GM23338 (cell line): ENCODE measurements at regions not wholly inside any gene's neighbourhood (a gene's known extent, or its start where the extent isn't known, plus 50 kb on each side); places are given as distances from the start of the nearest gene placed in this dataset.
"Not testable (repeated sequence)": the region's sequence is repeated elsewhere in the genome, so short reads cannot be mapped to it uniquely, and the experiment has no call there.

Experiments
- ATAC-seq: fragments of 200-7000 bp; cut with Tn5 transposase; 3 replicates; pipeline ENCODE4 v1.9.1; 2020
- DNase-seq: peaks from one replicate; pipeline ENCODE4 v3.0.0-alpha.2; 2015; ENCODE audit warnings: low spot score
- H2AFZ ChIP-seq: fragments of 200-600 bp; sonication (generic); 2 replicates; pipeline ENCODE4 v1.8.0; 2016; ENCODE audit warnings: antibody characterized with exemption, mild to moderate bottlenecking, moderate library complexity
- H3F3A ChIP-seq: fragments of 200-600 bp; sonication (generic); replicated peaks from 2 replicates; pipeline ENCODE4 v1.8.0; 2017; ENCODE audit warnings: antibody characterized with exemption, mixed run types, low read depth
- H3K27ac ChIP-seq: fragments of 200-600 bp; sonication (generic); 2 replicates; pipeline ENCODE4 v1.6.1; 2016; ENCODE audit warnings: low read depth
- H3K27me3 ChIP-seq: fragments of 200-600 bp; sonication (generic); 2 replicates; pipeline ENCODE4 v1.8.0; 2016; ENCODE audit warnings: mild to moderate bottlenecking, mixed run types, moderate library complexity; ENCODE audit not compliant: insufficient read depth
- H3K36me3 ChIP-seq: fragments of 200-600 bp; sonication (generic); 2 replicates; pipeline ENCODE4 v1.8.0; 2016; ENCODE audit warnings: mild to moderate bottlenecking; ENCODE audit not compliant: insufficient read depth
- H3K4me1 ChIP-seq: fragments of 200-600 bp; sonication (generic); 2 replicates; pipeline ENCODE4 v1.8.0; 2016; ENCODE audit warnings: mild to moderate bottlenecking, moderate library complexity; ENCODE audit not compliant: insufficient read depth
- H3K4me2 ChIP-seq: fragments of 200-600 bp; sonication (generic); 2 replicates; pipeline ENCODE4 v1.7.1; 2017; ENCODE audit warnings: mixed run types
- H3K4me3 ChIP-seq: fragments of 200-600 bp; sonication (generic); 2 replicates; pipeline ENCODE4 v1.6.1; 2016; ENCODE audit warnings: mixed run types
- H3K79me2 ChIP-seq: fragments of 200-600 bp; sonication (generic); replicated peaks from 2 replicates; pipeline ENCODE4 v1.8.0; 2017; ENCODE audit warnings: mild to moderate bottlenecking; ENCODE audit not compliant: insufficient read depth
- H3K9me2 ChIP-seq: fragments of 200-600 bp; sonication (generic); 2 replicates; pipeline ENCODE4 v1.8.0; 2017; ENCODE audit not compliant: insufficient read depth
- H4K20me1 ChIP-seq: fragments of 200-600 bp; sonication (generic); replicated peaks from 2 replicates; pipeline ENCODE4 v1.8.0; 2017; ENCODE audit warnings: mild to moderate bottlenecking; ENCODE audit not compliant: insufficient read depth
- H3K27ac Mint-ChIP-seq: 2 replicates; pipeline ENCODE4 v1.8.0; 2020; ENCODE audit warnings: inconsistent platforms, mild to moderate bottlenecking, moderate library complexity, mixed read lengths
- H3K27me3 Mint-ChIP-seq: 3 replicates; pipeline ENCODE4 v1.8.0; 2022; ENCODE audit warnings: low read depth, mild to moderate bottlenecking, moderate library complexity, mixed read lengths, inconsistent platforms; ENCODE audit not compliant: insufficient read depth, poor library complexity
- H3K36me3 Mint-ChIP-seq: 3 replicates; pipeline ENCODE4 v1.8.0; 2021; ENCODE audit warnings: low read depth, mild to moderate bottlenecking, inconsistent platforms, moderate library complexity, mixed read lengths
- H3K4me1 Mint-ChIP-seq: 3 replicates; pipeline ENCODE4 v1.8.0; 2020; ENCODE audit warnings: mild to moderate bottlenecking, inconsistent platforms, mixed read lengths
- H3K4me3 Mint-ChIP-seq: 3 replicates; pipeline ENCODE4 v1.8.0; 2021; ENCODE audit warnings: moderate library complexity, mild to moderate bottlenecking, inconsistent platforms, mixed read lengths
- H3K9me3 Mint-ChIP-seq: 3 replicates; pipeline ENCODE4 v1.8.0; 2020; ENCODE audit warnings: moderate library complexity, mild to moderate bottlenecking, inconsistent platforms, mixed read lengths
- CREB1 ChIP-seq: fragments of 250-450 bp; sonication (Bioruptor Pico); IDR thresholded peaks from 2 replicates; pipeline ENCODE4 v1.5.0; 2020; ENCODE audit warnings: low read depth, mild to moderate bottlenecking, moderate library complexity
- ETS1 ChIP-seq: IDR thresholded peaks from 2 replicates; pipeline ENCODE4 v1.6.1; 2016; ENCODE audit warnings: antibody characterized with exemption
- EZH2 ChIP-seq: fragments of 200-600 bp; sonication (generic); IDR thresholded peaks from one replicate; pipeline ENCODE4 v1.8.0; 2017; ENCODE audit warnings: antibody characterized with exemption, mild to moderate bottlenecking, low read depth; ENCODE audit not compliant: unreplicated experiment
- EZH2phosphoT487 ChIP-seq: fragments of 200-600 bp; sonication (generic); IDR thresholded peaks from one replicate; pipeline ENCODE4 v1.8.1; 2018; ENCODE audit warnings: antibody characterized with exemption; ENCODE audit not compliant: unreplicated experiment
- NANOG ChIP-seq: IDR thresholded peaks from 2 replicates; pipeline ENCODE4 v1.6.1; 2016; ENCODE audit warnings: antibody characterized with exemption, borderline replicate concordance
- POLR2AphosphoS5 ChIP-seq: IDR thresholded peaks from 2 replicates; pipeline ENCODE4 v1.6.1; 2016; ENCODE audit warnings: antibody characterized with exemption, low read depth
- STAT1 ChIP-seq: IDR thresholded peaks from one replicate; pipeline ENCODE4 v1.6.1; 2016; ENCODE audit warnings: antibody characterized with exemption; ENCODE audit not compliant: unreplicated experiment
- ZNF114 ChIP-seq: fragments of 250-450 bp; sonication (Bioruptor Pico); IDR thresholded peaks from 2 replicates; pipeline ENCODE4 v1.5.0; 2020; ENCODE audit warnings: mild to moderate bottlenecking, moderate library complexity
- ZNF331 ChIP-seq: fragments of 250-450 bp; sonication (Bioruptor Pico); IDR thresholded peaks from 2 replicates; pipeline ENCODE4 v1.5.0; 2020; ENCODE audit warnings: low read depth, mild to moderate bottlenecking, moderate library complexity
- TF ChIP-seq, protein P1 (sequence below): fragments of 250-450 bp; sonication (Bioruptor Pico); IDR thresholded peaks from 2 replicates; pipeline ENCODE4 v1.5.0; 2020; ENCODE audit warnings: mild to moderate bottlenecking, moderate library complexity

GRCh38 chr13:86633346-86633745 is 834.1 kb upstream of the SLITRK6 start:
- Histone ChIP-seq H3K4me3 (no peak overlapping the region), H4K20me1 (no peaks in the 10 kb centered on the region), H3K4me1 (no peaks in the 10 kb centered on the region), H3K9me2 (no peaks in the 10 kb centered on the region), H3K27me3 (no peaks in the 10 kb centered on the region), H3K27ac (no peak overlapping the region), H3K4me2 (no peak overlapping the region), H2AFZ (no peak overlapping the region), H3F3A (no peaks in the 10 kb centered on the region), H3K79me2 (no peaks in the 10 kb centered on the region), H3K36me3 (no peaks in the 10 kb centered on the region)
- H3K4me1 Mint-ChIP-seq: no peaks in the 10 kb centered on the region
- TF ChIP-seq EZH2phosphoT487 (no peak), NANOG (no peak), EZH2 (no peak), ZNF331 (CRISPR knock-in tag) (no peak)
- no peaks in the 10 kb centered on the region for H3K36me3 Mint-ChIP-seq
- no peak for ATAC-seq
- no peaks in the 10 kb centered on the region for H3K9me3 Mint-ChIP-seq
- DNase-seq: no peak
- no peak overlapping the region for H3K27ac Mint-ChIP-seq
- no peaks in the 10 kb centered on the region for H3K27me3 Mint-ChIP-seq
- no peak overlapping the region for H3K4me3 Mint-ChIP-seq

- not testable (repeated sequence) for H3K27ac ChIP-seq, H3K4me3 ChIP-seq, H3F3A ChIP-seq, H3K4me3 Mint-ChIP-seq, H3K27me3 ChIP-seq, H3K4me2 ChIP-seq, H3K79me2 ChIP-seq, DNase-seq, H3K9me2 ChIP-seq, ATAC-seq, H4K20me1 ChIP-seq, H3K9me3 Mint-ChIP-seq, H3K27me3 Mint-ChIP-seq, H3K36me3 ChIP-seq, H3K4me1 ChIP-seq, H3K4me1 Mint-ChIP-seq, H3K36me3 Mint-ChIP-seq, H3K27ac Mint-ChIP-seq
- peak overlapping the region; percentile 93 for H2AFZ ChIP-seq
Measured at GRCh38 chr13:86651171-86651570, 852.0 kb upstream of the SLITRK6 start.

GRCh38 chr13:86653009-86653408 is 853.8 kb upstream of the SLITRK6 start:
- Mint-ChIP-seq H3K27ac (no peak overlapping the region), H3K4me1 (no peaks in the 10 kb centered on the region), H3K9me3 (peaks cover 3% of the 10 kb centered on the region; the same call in 1 of the 3 replicates), H3K36me3 (0 out of 3 replicates have a peak, but pooled peaks cover 3% of the 10 kb centered on the region), H3K27me3 (peaks cover 2% of the 10 kb centered on the region), H3K4me3 (no peak overlapping the region)
- H3K4me1 ChIP-seq: no peaks in the 10 kb centered on the region
- H2AFZ ChIP-seq: no peak overlapping the region
- DNase-seq: no peak
- H4K20me1 ChIP-seq: no peaks in the 10 kb centered on the region
- TF ChIP-seq POLR2AphosphoS5: no peak
- TF ChIP-seq EZH2phosphoT487: no peak
- TF ChIP-seq ZNF331 (CRISPR knock-in tag): no peak
- no peak for TF ChIP-seq EZH2
- TF ChIP-seq, protein P1, sequence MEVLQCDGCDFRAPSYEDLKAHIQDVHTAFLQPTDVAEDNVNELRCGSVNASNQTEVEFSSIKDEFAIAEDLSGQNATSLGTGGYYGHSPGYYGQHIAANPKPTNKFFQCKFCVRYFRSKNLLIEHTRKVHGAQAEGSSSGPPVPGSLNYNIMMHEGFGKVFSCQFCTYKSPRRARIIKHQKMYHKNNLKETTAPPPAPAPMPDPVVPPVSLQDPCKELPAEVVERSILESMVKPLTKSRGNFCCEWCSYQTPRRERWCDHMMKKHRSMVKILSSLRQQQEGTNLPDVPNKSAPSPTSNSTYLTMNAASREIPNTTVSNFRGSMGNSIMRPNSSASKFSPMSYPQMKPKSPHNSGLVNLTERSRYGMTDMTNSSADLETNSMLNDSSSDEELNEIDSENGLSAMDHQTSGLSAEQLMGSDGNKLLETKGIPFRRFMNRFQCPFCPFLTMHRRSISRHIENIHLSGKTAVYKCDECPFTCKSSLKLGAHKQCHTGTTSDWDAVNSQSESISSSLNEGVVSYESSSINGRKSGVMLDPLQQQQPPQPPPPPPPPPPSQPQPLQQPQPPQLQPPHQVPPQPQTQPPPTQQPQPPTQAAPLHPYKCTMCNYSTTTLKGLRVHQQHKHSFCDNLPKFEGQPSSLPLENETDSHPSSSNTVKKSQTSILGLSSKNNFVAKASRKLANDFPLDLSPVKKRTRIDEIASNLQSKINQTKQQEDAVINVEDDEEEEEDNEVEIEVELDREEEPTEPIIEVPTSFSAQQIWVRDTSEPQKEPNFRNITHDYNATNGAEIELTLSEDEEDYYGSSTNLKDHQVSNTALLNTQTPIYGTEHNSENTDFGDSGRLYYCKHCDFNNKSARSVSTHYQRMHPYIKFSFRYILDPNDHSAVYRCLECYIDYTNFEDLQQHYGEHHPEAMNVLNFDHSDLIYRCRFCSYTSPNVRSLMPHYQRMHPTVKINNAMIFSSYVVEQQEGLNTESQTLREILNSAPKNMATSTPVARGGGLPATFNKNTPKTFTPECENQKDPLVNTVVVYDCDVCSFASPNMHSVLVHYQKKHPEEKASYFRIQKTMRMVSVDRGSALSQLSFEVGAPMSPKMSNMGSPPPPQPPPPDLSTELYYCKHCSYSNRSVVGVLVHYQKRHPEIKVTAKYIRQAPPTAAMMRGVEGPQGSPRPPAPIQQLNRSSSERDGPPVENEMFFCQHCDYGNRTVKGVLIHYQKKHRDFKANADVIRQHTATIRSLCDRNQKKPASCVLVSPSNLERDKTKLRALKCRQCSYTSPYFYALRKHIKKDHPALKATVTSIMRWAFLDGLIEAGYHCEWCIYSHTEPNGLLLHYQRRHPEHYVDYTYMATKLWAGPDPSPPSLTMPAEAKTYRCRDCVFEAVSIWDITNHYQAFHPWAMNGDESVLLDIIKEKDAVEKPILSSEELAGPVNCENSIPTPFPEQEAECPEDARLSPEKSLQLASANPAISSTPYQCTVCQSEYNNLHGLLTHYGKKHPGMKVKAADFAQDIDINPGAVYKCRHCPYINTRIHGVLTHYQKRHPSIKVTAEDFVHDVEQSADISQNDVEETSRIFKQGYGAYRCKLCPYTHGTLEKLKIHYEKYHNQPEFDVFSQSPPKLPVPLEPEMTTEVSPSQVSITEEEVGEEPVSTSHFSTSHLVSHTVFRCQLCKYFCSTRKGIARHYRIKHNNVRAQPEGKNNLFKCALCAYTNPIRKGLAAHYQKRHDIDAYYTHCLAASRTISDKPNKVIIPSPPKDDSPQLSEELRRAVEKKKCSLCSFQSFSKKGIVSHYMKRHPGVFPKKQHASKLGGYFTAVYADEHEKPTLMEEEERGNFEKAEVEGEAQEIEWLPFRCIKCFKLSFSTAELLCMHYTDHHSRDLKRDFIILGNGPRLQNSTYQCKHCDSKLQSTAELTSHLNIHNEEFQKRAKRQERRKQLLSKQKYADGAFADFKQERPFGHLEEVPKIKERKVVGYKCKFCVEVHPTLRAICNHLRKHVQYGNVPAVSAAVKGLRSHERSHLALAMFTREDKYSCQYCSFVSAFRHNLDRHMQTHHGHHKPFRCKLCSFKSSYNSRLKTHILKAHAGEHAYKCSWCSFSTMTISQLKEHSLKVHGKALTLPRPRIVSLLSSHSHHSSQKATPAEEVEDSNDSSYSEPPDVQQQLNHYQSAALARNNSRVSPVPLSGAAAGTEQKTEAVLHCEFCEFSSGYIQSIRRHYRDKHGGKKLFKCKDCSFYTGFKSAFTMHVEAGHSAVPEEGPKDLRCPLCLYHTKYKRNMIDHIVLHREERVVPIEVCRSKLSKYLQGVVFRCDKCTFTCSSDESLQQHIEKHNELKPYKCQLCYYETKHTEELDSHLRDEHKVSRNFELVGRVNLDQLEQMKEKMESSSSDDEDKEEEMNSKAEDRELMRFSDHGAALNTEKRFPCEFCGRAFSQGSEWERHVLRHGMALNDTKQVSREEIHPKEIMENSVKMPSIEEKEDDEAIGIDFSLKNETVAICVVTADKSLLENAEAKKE (CRISPR knock-in tag): no peak
- no peak for TF ChIP-seq ZNF114 (CRISPR knock-in tag)
- no peak for TF ChIP-seq ETS1
- no peak for TF ChIP-seq NANOG
- TF ChIP-seq STAT1: no peak
- no peak for TF ChIP-seq CREB1 (CRISPR knock-in tag)
- H3K27me3 ChIP-seq: no peaks in the 10 kb centered on the region
- no peak overlapping the region for H3K4me3 ChIP-seq
- H3F3A ChIP-seq: no peaks in the 10 kb centered on the region
- no peaks in the 10 kb centered on the region; the same call in 1 of the 2 replicates for H3K9me2 ChIP-seq
- ATAC-seq: no peak
- no peaks in the 10 kb centered on the region for H3K36me3 ChIP-seq
- H3K27ac ChIP-seq: no peak overlapping the region
- H3K79me2 ChIP-seq: no peaks in the 10 kb centered on the region
- H3K4me2 ChIP-seq: no peak overlapping the region
